Neural progenitor cell (in vitro differentiated cells): ENCODE measurements at regions not wholly inside any gene's neighbourhood (a gene's known extent, or its start where the extent isn't known, plus 50 kb on each side); places are given as distances from the start of the nearest gene placed in this dataset.

Source experiments
- EZH2phosphoT487 ChIP-seq: fragments of 200-600 bp; sonication (generic); IDR thresholded peaks from 2 replicates; pipeline ENCODE4 v1.6.1; 2017; ENCODE audit warnings: antibody characterized with exemption
- TF ChIP-seq, protein P1 (sequence below): fragments of 200-600 bp; sonication (generic); IDR thresholded peaks from 2 replicates; pipeline ENCODE4 v1.5.1; 2017; ENCODE audit warnings: antibody characterized with exemption, mild to moderate bottlenecking

DNA sequence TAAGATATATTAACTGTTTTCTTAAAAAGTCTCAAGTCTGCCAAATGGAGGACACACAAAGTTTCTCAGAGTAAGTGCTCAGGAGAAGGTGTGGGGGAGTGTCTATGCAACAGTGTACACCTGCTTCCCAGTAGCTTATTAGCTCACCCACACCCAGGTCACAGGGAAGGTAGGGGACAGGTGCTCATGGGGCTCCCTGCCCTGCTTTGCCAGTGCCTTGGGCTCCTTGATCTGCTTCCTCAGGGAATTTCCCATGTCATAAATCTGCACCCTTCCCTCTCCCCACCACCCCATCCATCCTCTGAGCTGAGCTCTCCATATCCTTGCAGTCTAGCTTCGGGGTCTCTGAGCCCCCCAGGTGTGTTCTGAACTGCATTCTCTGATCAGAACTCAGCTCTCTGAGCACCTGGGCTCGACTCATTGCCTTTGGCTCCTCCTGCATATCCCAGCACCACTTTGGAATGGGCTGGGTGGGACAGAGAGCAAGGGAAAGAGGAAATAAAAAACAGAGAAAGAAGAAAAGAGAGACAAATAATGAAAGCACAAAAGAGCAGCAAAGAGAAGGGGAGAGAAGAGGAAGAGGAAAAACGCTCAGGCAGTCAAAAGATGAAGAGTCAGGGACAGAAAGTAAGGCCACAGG is 87.0 kb upstream of the ATP1B1 start:
- TF ChIP-seq, protein P1, sequence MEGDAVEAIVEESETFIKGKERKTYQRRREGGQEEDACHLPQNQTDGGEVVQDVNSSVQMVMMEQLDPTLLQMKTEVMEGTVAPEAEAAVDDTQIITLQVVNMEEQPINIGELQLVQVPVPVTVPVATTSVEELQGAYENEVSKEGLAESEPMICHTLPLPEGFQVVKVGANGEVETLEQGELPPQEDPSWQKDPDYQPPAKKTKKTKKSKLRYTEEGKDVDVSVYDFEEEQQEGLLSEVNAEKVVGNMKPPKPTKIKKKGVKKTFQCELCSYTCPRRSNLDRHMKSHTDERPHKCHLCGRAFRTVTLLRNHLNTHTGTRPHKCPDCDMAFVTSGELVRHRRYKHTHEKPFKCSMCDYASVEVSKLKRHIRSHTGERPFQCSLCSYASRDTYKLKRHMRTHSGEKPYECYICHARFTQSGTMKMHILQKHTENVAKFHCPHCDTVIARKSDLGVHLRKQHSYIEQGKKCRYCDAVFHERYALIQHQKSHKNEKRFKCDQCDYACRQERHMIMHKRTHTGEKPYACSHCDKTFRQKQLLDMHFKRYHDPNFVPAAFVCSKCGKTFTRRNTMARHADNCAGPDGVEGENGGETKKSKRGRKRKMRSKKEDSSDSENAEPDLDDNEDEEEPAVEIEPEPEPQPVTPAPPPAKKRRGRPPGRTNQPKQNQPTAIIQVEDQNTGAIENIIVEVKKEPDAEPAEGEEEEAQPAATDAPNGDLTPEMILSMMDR = no peak
- no peak for TF ChIP-seq EZH2phosphoT487
